Lung (tissue), 11 donors: ENCODE measurements at regions not wholly inside any gene's neighbourhood (a gene's known extent, or its start where the extent isn't known, plus 50 kb on each side); places are given as distances from the start of the nearest gene placed in this dataset.
A peak's percentile ranks its signal among the peaks of the same experiment; 100 is the strongest.

Source experiments
- ATAC-seq: fragments of 200-7000 bp; cut with Tn5 transposase; one replicate; pipeline ENCODE4 v1.9.1; 2020; ENCODE audit warnings: moderate number of reproducible peaks; ENCODE audit not compliant: insufficient read depth, low FRiP score
- DNase-seq, 3 donors: peaks; one replicate each; pipeline ENCODE4 v3.0.0-alpha.2; 2013 to 2017
- H3K27ac ChIP-seq, 2 donors: one replicate each; pipeline ENCODE4 v1.5.1; 2013; ENCODE audit warnings: mild to moderate bottlenecking in 2 of 2, moderate library complexity in 2 of 2, control low read depth in 1 of 2, inconsistent platforms in 1 of 2, low read depth in 1 of 2, low read length in 1 of 2
- H3K27me3 ChIP-seq, 3 donors: one replicate each; pipeline ENCODE4 v1.5.1; 2013; ENCODE audit warnings: low read length in 2 of 3; ENCODE audit not compliant: control insufficient read depth in 3 of 3, insufficient read depth in 3 of 3
- H3K36me3 ChIP-seq, 4 donors: one replicate each; pipeline ENCODE4 v1.5.1; 2013; ENCODE audit warnings: low read length in 4 of 4, mild to moderate bottlenecking in 1 of 4, moderate library complexity in 1 of 4; ENCODE audit not compliant: control insufficient read depth in 4 of 4, insufficient read depth in 4 of 4
- H3K4me1 ChIP-seq, 5 donors: one replicate each; pipeline ENCODE4 v1.5.1; 2013; ENCODE audit warnings: low read length in 5 of 5, mild to moderate bottlenecking in 2 of 5, moderate library complexity in 1 of 5; ENCODE audit not compliant: control insufficient read depth in 5 of 5, insufficient read depth in 5 of 5
- H3K4me3 ChIP-seq: one replicate; pipeline ENCODE4 v1.5.1; 2013; ENCODE audit warnings: mild to moderate bottlenecking, control low read depth, moderate library complexity
- H3K9ac ChIP-seq, 2 donors: one replicate each; pipeline ENCODE4 v1.5.1; 2013; ENCODE audit warnings: low read length in 2 of 2, control low read depth in 1 of 2; ENCODE audit not compliant: insufficient read depth in 1 of 2
- H3K9me3 ChIP-seq, 4 donors: one replicate each; pipeline ENCODE4 v1.5.1; 2013; ENCODE audit warnings: low read length in 3 of 4, mild to moderate bottlenecking in 1 of 4, moderate library complexity in 1 of 4; ENCODE audit not compliant: control insufficient read depth in 4 of 4, insufficient read depth in 3 of 4
- CTCF ChIP-seq: IDR thresholded peaks from 2 replicates; pipeline ENCODE4 v1.5.1; 2012; ENCODE audit warnings: mild to moderate bottlenecking; ENCODE audit errors: control extremely low read depth, extremely low read depth
- WGBS, 2 donors: extraction: QIAGEN DNeasy Blood & Tissue Kit; methylation state at CpG; one replicate each; pipeline ENCODE4 v1.1.7; 2013; 5-methylcytosine and 5-hydroxymethylcytosine counted together
- donor health status: control.
- donor health status: control.
- donor health status: Bipolar disorder and iron deficiency.
- donor health status: healthy.
- donor health status: DM: yes; HTN: yes; CAD: no.

GRCh38 chr10:4751211-4751610 is 74.8 kb upstream of the AKR1E2 start:
- Histone ChIP-seq H3K9ac (no peak overlapping the region), H3K27me3 (peaks cover 0 to 8% (median 5%) of the 10 kb centered on the region in 3 donors), H3K36me3 (no peaks in the 10 kb centered on the region), H3K4me1 (no peaks in the 10 kb centered on the region), H3K9me3 (no peaks in the 10 kb centered on the region), H3K27ac (no peak overlapping the region), H3K4me3 (no peak overlapping the region)
- no peak for ATAC-seq
- WGBS, 2 donors, result 90 to 95% methylated on average over 2 of the region's 2 CpGs
- no peak for DNase-seq
- TF ChIP-seq CTCF, result no peak

GRCh38 chr10:4749271-4749574 is 76.8 kb upstream of the AKR1E2 start:
- Histone ChIP-seq H3K4me3 (no peak overlapping the region), H3K4me1 (no peaks in the 10 kb centered on the region), H3K27ac (no peak overlapping the region), H3K36me3 (no peaks in the 10 kb centered on the region), H3K27me3 (peaks cover 0 to 11% (median 5%) of the 10 kb centered on the region in 3 donors), H3K9me3 (no peaks in the 10 kb centered on the region), H3K9ac (no peak overlapping the region)
- 93 to 95% methylated on average over 4 of the region's 4 CpGs for WGBS, 2 donors
- ATAC-seq (no peak), DNase-seq (no peak)
- no peak for TF ChIP-seq CTCF

GRCh38 chr10:4748491-4749270 is 77.3 kb upstream of the AKR1E2 start:
- 60 to 72% methylated on average over 4 of the region's 4 CpGs for WGBS, 2 donors
- ATAC-seq (no peak), DNase-seq (no peak)
- no peak for TF ChIP-seq CTCF
- H3K9ac ChIP-seq, result no peak overlapping the region
- H3K27ac ChIP-seq, result no peak overlapping the region
- no peaks in the 10 kb centered on the region for H3K4me1 ChIP-seq
- peaks cover 0 to 11% (median 5%) of the 10 kb centered on the region in 3 donors for H3K27me3 ChIP-seq
- H3K4me3 ChIP-seq, result no peak overlapping the region
- no peaks in the 10 kb centered on the region for H3K36me3 ChIP-seq
- peaks cover 0 to 2% (median 0%) of the 10 kb centered on the region in 4 donors for H3K9me3 ChIP-seq

- WGBS, 2 donors, result 71 to 84% methylated on average over 2 of the region's 2 CpGs
- ATAC-seq (no peak), DNase-seq (peak in 2 of 3 donors; percentile 48 to 72)
- no peak overlapping the region for H3K9ac ChIP-seq
- H3K9me3 ChIP-seq, result peaks cover 0 to 2% (median 0%) of the 10 kb centered on the region in 4 donors
- no peak for TF ChIP-seq CTCF
- no peak overlapping the region for H3K4me3 ChIP-seq
- peaks cover 0 to 3% (median 0%) of the 10 kb centered on the region in 3 donors for H3K27me3 ChIP-seq
- H3K36me3 ChIP-seq, result no peaks in the 10 kb centered on the region
- peaks cover 0 to 18% (median 0%) of the 10 kb centered on the region in 5 donors for H3K4me1 ChIP-seq
- H3K27ac ChIP-seq, result no peak overlapping the region
Measured at GRCh38 chr10:4742217-4742616, 83.8 kb upstream of the AKR1E2 start.
